Caki2 (cell line): ENCODE measurements at regions not wholly inside any gene's neighbourhood (a gene's known extent, or its start where the extent isn't known, plus 50 kb on each side); places are given as distances from the start of the nearest gene placed in this dataset.

Experiments
- DNase-seq: peaks from one replicate; pipeline ENCODE4 v3.0.0-alpha.2; 2015; ENCODE audit warnings: low read depth
- in situ Hi-C: cut with HindIII; loops from 2 replicates; pipeline ENCODE4 v1.10.0; 2016; ENCODE audit warnings: low sequenced_read_pairs, low pct_unique_long_range_greater_than_20kb, mixed read lengths

DNA sequence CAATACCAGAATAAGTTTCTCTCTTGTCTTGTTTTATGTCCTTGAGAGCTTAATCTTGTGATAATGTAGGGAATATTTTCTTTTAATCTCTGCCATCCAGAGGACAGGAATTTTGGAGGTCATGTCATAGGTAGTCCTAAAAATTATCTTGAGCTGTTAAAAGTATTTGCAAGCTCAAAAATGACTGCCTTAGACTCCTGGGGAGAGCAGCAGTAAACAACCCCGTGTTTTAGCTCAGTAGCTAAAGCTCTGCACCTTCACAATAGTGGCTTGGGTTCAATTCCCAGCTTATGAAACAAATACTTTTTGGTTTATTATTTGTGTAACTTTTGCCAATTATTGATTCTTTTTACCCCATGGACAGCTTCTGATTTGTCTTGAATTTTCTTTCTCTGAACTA is 99.4 kb upstream of the OLFM3 start:
- in situ Hi-C loops, result no loop called here
- no peak for DNase-seq

DNA sequence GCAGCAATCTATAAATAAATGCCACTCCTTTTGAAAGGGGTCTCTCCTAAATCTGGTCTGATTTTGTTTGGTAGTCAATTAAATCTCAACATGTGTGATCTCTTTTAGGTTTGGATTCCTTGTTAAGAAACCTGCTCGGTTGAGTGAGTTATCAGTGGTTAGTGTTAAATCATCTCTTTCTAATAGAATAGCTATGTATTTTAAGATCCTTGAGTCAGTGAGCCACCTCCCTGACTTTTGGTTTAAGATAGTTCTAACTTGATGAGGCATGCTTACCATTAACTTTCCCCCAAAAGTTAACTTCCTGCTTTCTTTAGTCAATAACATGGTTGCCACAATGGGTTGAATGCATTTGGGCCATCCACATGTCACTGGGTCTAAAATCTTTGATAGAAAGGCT is 93.1 kb upstream of the OLFM3 start:
- in situ Hi-C loops, result no loop called here
- DNase-seq, result no peak

DNA sequence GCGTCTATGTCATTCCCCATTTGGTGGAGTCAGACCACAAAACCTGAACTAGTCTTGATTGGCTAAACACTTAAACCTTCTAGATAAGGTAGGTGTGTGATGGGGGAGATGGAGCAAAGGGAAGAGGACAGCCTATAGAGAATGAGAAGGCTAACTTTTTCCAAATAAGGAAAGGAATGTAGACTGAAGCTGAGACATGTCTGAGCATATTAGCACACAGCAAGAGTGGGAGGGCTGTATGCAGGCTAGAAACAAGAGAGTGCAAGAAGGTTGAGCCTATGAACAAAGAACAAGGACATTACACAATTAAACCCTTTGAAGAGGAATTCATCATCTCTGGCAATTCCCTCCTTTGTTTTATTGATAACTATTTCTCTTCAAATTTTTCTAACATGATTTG is 89.2 kb upstream of the OLFM3 start:
- in situ Hi-C loops, result no loop called here
- DNase-seq, result no peak

DNA sequence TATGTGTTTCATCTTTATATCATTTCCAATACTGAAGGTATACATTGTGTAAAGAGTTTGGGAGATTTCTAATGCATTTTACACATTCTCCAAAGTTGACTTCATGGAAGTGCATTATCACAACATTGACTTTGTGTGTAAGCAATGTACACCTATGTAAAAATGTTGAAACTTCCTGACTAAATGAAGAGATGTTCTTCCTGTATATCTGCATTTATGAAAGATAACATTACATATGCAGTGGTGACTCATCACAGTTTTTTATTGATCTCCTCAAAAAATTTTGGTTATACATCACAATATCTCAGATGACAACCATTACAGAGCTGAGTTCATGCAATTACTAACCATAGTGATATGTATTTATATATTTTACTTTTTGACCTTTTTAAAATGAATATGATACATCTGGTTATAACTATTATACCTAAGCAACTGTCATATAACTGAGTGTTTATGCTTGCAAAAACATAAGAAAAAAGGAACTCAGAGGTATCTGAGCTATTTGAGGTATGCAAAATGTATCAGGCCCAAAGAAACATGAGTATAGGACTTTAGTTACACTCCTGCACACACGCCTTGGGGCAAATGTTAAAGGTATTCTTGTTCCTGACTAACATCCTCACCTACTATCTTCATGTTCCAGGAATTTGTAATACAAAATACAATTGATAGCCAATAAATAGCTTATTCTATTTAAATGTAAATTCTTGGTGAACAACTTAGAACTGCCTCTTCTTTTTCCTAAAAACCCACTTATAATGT is 88.2 kb upstream of the OLFM3 start:
- in situ Hi-C loops, result no loop called here
- DNase-seq, result no peak

DNA sequence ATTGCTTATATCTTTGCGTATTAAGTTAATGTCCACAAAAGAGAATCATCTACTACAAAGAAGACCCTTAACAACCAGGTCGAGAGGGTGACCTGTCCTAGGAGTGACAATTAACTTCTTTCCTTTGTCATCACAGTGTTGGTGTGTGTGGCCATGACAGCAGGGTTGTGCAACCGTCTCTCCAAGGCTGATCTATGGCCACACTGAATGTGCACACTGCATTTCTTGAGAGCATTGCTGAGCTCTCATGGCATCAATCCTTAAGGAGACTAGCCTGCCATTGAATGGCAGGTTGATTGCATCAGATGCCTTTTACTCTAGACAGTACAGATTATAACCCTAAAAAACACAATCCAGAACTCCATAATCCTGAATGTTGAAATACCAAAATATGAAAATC is 86.5 kb upstream of the OLFM3 start:
- in situ Hi-C loops, result no loop called here
- no peak for DNase-seq

DNA sequence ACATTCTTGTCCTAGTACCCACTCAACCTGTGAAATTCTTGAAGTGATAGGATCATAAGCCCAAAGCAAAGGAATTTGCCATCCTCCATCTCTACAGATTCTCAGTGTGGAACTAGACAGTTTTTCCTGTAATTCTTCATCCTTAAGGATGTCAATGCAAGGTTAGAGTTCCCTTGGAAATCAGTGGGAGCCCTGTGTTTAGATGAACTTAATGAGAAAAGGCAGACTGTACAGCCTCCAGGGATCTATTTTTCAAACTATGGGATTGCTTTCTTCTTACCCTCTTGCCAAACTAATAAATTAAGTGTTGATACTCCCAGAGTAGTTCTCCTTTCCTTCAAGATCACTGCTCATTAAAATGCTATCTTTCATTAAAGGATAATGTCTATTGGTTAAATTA is 78.1 kb upstream of the OLFM3 start:
- in situ Hi-C loops, result no loop called here
- DNase-seq, result no peak

DNA sequence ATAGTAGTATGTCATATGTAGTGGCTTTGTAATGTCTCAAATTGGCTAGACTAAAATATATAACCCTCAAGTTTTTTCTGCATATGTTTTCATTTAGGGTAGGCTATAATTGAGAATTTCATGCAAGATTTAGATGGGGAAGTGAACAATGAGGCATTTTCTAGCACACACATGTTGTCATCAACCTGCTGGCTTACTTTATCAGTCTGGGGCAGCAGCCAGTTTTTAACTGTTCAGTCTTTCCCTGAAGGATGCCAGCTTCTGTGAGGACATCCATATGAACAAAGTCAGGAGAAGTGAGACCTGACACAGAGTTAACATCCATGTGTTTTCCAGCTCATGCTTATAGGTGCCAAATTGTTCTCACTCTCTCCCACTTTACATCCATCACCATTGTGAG is 74.7 kb upstream of the OLFM3 start:
- no peak for DNase-seq
- in situ Hi-C loops, result no loop called here

DNA sequence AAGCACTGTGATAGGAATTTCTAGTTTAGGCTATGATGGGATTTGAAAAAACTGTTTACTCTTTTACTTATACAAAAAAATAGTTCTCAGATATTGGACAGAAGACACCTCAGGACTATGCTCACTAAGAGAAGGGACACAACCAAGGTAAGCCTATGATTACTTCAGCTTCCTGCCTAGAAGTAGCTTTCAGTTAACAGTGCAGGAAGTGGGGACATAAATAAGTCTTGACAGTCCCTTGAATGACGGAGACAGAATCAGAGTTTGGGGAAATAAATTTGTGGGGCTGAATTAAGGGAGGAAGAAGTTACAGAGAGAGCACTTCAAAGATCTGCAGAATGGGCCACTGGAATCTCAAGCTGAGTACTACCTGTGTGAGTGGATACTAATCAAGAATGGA is 53.8 kb upstream of the OLFM3 start:
- in situ Hi-C loops, result no loop called here
- no peak for DNase-seq

DNA sequence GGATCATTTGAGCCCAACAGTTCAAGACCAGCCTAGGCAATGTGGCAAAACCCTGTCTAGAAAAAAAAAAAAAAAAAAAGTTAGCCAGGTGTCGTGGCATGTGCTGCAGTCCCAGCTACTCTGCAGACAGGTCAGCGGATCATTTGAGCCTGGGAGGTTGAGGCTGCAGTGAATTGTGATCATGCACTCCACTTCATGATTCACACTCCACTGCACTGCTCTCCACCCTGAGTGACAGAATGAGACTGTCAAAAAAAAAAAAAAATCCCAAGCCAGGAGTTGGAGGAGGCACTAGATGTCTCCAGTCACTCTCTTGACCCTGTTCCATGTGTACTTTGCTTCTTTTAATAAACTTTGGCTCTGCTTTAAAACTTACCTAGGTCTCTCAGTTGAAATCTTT is 51.0 kb upstream of the OLFM3 start:
- DNase-seq, result no peak
- in situ Hi-C loops, result no loop called here
